Muscle of leg (tissue), 3 donors: ENCODE measurements at regions not wholly inside any gene's neighbourhood (a gene's known extent, or its start where the extent isn't known, plus 50 kb on each side); places are given as distances from the start of the nearest gene placed in this dataset.

Experiments
- DNase-seq: peaks from one replicate; pipeline ENCODE4 v3.0.0; 2013
- H3K27ac ChIP-seq: one replicate; pipeline ENCODE4 v1.5.1; 2013; ENCODE audit warnings: mild to moderate bottlenecking, low read length, control low read depth
- H3K27me3 ChIP-seq: one replicate; pipeline ENCODE4 v1.6.1; 2013; ENCODE audit warnings: low read length; ENCODE audit not compliant: control insufficient read depth, insufficient read depth
- H3K36me3 ChIP-seq: one replicate; pipeline ENCODE4 v1.6.1; 2013; ENCODE audit warnings: low read length; ENCODE audit not compliant: control insufficient read depth, insufficient read depth
- H3K4me1 ChIP-seq: one replicate; pipeline ENCODE4 v1.6.1; 2013; ENCODE audit warnings: low read length; ENCODE audit not compliant: control insufficient read depth, insufficient read depth
- H3K4me3 ChIP-seq: one replicate; pipeline ENCODE4 v1.5.1; 2013; ENCODE audit warnings: low read length, control low read depth
- H3K9me3 ChIP-seq: replicated peaks from 2 replicates; pipeline ENCODE4 v1.6.1; 2013; ENCODE audit warnings: low read depth, low read length; ENCODE audit not compliant: control insufficient read depth
- WGBS: methylation state at CpG from one replicate; pipeline ENCODE4 v1.1.5; 2013; ENCODE audit warnings: missing lambda C conversion rate; ENCODE audit not compliant: insufficient coverage; 5-methylcytosine and 5-hydroxymethylcytosine counted together

- Histone ChIP-seq H3K36me3 (no peaks in the 10 kb centered on the region), H3K27me3 (no peaks in the 10 kb centered on the region), H3K27ac (no peak overlapping the region), H3K9me3 (no peaks in the 10 kb centered on the region), H3K4me3 (no peak overlapping the region), H3K4me1 (no peaks in the 10 kb centered on the region)
- WGBS, result 64% methylated on average over 2 of the region's 4 CpGs
- DNase-seq, result no peak
Measured at GRCh38 chr3:74343391-74343790, 271.1 kb downstream of the CNTN3 start.

DNA sequence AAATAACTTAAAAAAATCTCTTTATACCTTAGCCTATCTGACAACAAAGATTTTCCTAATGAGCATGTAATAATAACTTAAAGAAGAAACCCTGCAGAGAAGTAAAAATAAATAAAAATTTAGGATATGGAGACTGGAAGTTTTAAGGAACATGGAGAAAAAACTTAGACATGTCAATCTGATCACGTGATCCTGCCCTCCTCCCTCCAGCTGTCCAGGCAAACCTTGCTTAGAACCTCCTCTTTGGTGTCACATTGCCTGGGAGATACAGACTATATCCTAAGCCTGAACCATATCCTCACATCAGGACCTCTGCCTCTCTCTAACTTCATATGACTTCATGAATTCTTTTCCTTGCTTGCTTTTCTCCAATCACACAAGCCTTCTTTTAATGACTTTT is 275.5 kb downstream of the CNTN3 start:
- Histone ChIP-seq H3K4me1 (no peaks in the 10 kb centered on the region), H3K27ac (no peak overlapping the region), H3K4me3 (no peak overlapping the region), H3K9me3 (no peaks in the 10 kb centered on the region), H3K36me3 (no peaks in the 10 kb centered on the region), H3K27me3 (no peaks in the 10 kb centered on the region)
- 100% methylated on average over 1 of the region's 1 CpG for WGBS
- DNase-seq, result no peak

DNA sequence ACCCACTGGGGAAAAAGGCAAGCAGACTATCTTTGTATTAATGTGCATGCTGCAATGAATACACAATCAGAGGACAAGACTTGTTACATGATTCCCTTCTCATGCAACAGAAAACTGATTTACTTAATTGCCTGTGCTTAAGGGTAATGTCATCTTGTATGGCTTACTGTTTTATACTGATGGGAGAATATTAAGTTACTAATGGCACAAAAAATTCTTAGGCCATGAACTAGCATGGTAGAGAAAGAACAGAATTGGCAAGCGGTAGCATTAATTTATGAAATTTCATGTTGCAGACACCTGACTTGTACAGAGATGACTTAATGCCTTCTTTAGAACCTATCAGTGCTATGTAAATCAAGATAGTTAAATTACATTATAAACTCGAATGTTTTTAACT is 282.3 kb downstream of the CNTN3 start:
- Histone ChIP-seq H3K4me3 (no peak overlapping the region), H3K9me3 (no peaks in the 10 kb centered on the region), H3K27me3 (no peaks in the 10 kb centered on the region), H3K27ac (no peak overlapping the region), H3K4me1 (no peaks in the 10 kb centered on the region), H3K36me3 (no peaks in the 10 kb centered on the region)
- DNase-seq, result peak; percentile 3
- WGBS, result no CpG with 5 or more reads among the region's 2 CpGs

DNA sequence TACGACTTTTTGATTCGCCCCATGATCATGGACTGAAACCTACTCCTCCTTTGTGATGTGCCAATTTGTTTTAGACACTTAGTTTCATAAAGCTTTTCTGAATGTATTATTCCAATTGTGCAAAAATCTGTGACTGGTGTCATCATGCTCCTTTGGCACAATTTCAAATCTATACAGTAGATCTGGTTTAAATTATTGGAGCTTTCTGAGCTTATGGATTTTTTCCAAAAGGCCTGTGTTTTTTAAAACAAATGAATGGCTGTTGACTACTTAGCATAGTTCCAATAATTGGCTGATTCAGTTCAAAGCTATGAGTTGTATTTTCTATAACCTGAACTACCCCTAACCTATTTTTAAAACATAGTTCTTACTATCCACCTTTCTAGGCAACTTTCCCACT is 282.7 kb downstream of the CNTN3 start:
- no CpG with 5 or more reads among the region's 2 CpGs for WGBS
- no peaks in the 10 kb centered on the region for H3K4me1 ChIP-seq

DNA sequence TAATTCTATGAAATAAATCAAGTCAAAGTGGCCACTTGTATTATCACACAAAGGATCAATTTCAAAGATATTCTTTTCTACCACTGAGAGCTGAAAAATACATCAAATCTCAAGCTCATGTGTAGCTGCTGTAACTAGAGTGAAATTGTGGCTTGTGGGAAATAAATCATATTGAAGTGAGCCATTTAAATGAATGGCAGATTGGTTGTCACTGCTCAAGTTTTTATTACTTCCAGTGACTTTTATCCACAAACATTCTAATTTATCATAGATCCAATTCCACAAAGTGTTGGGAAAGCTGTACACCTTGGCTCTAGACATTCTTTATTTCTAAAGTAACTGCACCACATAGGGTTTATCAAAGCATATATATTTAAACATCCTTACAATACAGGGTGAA is 285.4 kb downstream of the CNTN3 start:
- no peaks in the 10 kb centered on the region for H3K4me1 ChIP-seq
- no peak overlapping the region for H3K4me3 ChIP-seq
- DNase-seq, result no peak
- no peaks in the 10 kb centered on the region for H3K9me3 ChIP-seq
- H3K36me3 ChIP-seq, result no peaks in the 10 kb centered on the region
- H3K27me3 ChIP-seq, result no peaks in the 10 kb centered on the region
- no peak overlapping the region for H3K27ac ChIP-seq

More for the DNA sequence above, 282.7 kb downstream of the CNTN3 start:
- Histone ChIP-seq H3K4me3 (no peak overlapping the region), H3K9me3 (no peaks in the 10 kb centered on the region), H3K27me3 (no peaks in the 10 kb centered on the region), H3K36me3 (no peaks in the 10 kb centered on the region), H3K27ac (no peak overlapping the region)
- DNase-seq, result peak; percentile 16

DNA sequence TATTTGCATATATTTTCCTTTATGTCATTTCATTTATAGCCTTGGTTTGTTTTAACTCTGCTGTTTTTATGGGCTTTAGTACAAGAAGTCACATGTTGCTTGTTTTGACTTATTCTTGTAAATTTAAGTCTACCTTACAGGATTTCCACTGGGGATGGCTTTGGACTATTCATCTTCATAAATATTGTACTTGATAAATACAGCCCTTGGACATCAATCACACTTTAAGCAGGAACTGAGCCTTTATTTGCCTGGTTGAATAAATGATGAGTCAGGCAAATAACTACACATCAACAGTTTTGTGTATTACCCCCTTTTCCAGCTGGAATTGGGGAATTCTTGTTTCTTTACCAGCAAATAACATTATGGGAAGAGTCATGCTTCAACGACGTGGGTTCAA is 286.0 kb downstream of the CNTN3 start:
- no peaks in the 10 kb centered on the region for H3K9me3 ChIP-seq
- no peaks in the 10 kb centered on the region for H3K27me3 ChIP-seq
- WGBS, result no CpG with 5 or more reads among the region's 2 CpGs
- H3K4me3 ChIP-seq, result no peak overlapping the region
- no peaks in the 10 kb centered on the region for H3K4me1 ChIP-seq
- no peaks in the 10 kb centered on the region for H3K36me3 ChIP-seq
- DNase-seq, result no peak
- H3K27ac ChIP-seq, result no peak overlapping the region

DNA sequence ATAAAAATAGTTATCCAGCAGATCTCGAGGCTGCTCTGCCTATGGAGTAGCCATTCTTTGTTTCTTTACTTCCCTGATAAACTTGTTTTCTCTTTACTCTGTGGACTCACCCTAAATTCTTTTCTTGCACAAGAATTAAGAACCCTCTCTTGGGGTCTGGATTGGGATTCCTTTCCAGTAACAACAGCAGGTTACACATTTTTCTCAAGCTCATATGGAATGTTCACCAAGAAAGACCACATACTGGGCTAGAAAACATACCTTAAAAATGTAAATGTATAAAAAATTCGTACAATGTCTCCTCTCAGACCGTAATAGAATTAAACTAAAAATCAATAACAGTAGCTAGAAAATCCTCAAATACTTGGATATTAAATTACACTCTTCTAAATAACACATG is 299.2 kb downstream of the CNTN3 start:
- Histone ChIP-seq H3K9me3 (no peaks in the 10 kb centered on the region), H3K4me1 (no peaks in the 10 kb centered on the region), H3K4me3 (no peak overlapping the region), H3K27me3 (no peaks in the 10 kb centered on the region), H3K36me3 (no peaks in the 10 kb centered on the region), H3K27ac (no peak overlapping the region)
- WGBS, result 88% methylated on average over 1 of the region's 3 CpGs
- no peak for DNase-seq

DNA sequence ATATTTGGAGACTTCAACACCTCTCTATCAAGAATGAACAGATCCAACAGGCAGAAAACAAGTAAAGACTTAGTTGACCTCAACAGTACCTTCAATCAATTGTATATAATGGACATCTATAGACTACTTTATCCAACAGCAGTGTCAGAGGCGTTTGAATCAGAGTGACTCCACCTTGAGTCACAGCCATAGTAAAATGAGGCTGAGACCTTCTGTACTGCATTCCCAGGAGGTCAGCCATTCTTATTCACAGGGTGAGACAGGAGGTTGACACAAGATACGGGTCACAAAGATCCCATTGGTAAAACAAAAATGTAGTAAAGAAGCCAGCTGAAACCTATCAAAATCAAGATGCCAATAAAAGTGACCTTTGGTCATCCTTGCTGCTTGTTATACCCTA is 299.8 kb downstream of the CNTN3 start:
- no peaks in the 10 kb centered on the region for H3K4me1 ChIP-seq
- H3K36me3 ChIP-seq, result no peaks in the 10 kb centered on the region
- no peaks in the 10 kb centered on the region for H3K27me3 ChIP-seq
- H3K4me3 ChIP-seq, result no peak overlapping the region
- no peak for DNase-seq
- H3K9me3 ChIP-seq, result no peaks in the 10 kb centered on the region
- WGBS, result no CpG with 5 or more reads among the region's 2 CpGs
- no peak overlapping the region for H3K27ac ChIP-seq

DNA sequence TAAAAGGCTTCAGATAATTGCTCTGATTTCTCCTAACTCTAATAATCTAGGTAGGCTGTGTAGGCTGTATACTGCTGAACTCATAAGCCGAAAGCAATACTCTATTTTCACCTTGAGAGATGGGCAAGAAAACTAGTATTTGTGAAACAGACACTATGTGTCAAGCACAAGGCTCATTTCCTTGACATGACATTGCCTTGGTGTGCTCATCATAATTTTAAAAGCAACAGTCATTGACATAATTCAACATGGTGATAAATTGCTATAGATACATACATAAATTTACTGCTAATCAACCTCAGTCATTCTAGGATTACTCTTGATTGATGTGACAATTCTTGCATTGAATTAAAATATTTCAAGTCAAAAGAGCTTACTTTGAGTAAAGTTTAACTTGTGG is 304.7 kb downstream of the CNTN3 start:
- Histone ChIP-seq H3K4me3 (no peak overlapping the region), H3K36me3 (no peaks in the 10 kb centered on the region), H3K9me3 (no peaks in the 10 kb centered on the region), H3K27ac (no peak overlapping the region), H3K4me1 (no peaks in the 10 kb centered on the region), H3K27me3 (no peaks in the 10 kb centered on the region)
- DNase-seq, result no peak
- no CpG with 5 or more reads among the region's 1 CpG for WGBS

DNA sequence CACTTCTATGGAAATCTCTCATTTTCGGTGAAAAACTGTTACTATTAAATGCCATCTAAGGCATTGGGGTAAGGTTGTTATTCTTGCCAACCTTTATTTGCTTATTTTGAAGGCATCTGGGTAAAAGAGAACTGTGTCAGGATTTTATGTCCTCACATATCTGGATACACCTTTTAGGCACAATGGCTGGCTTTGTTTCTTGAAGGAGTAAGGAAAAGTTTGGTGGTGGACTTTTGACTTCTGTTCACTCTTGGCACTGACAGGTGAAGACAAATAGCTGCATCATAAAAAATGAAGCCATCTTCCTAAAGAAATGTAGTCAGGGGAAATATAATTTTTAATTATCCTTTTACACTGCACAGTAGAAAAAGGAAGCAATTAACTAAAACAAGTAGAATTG is 310.0 kb downstream of the CNTN3 start:
- no peaks in the 10 kb centered on the region for H3K36me3 ChIP-seq
- DNase-seq, result no peak
- H3K4me3 ChIP-seq, result no peak overlapping the region
- WGBS, result no CpG with 5 or more reads among the region's 1 CpG
- H3K4me1 ChIP-seq, result no peaks in the 10 kb centered on the region
- no peaks in the 10 kb centered on the region for H3K27me3 ChIP-seq
- H3K9me3 ChIP-seq, result no peaks in the 10 kb centered on the region
- H3K27ac ChIP-seq, result no peak overlapping the region

DNA sequence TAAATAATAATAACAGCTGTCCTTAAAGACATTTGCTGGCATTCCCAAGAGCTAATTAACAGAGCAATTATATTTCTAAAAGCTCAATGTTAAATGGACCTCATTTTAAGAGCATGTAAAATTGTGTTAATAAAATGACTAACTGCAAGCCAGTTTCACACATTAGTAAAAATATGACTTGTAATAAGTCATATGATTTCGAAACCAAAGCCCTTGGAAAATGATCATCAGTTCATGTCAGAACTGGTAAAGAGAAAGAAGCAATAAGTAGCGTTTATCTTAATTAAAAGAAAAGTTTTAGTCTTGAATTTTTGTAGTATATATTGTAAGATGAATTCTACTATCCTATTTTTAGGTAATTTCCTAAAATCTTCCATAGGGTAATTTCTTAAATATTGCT is 310.7 kb downstream of the CNTN3 start:
- Histone ChIP-seq H3K36me3 (no peaks in the 10 kb centered on the region), H3K4me3 (no peak overlapping the region), H3K9me3 (no peaks in the 10 kb centered on the region), H3K27me3 (no peaks in the 10 kb centered on the region), H3K4me1 (no peaks in the 10 kb centered on the region), H3K27ac (no peak overlapping the region)
- WGBS, result no CpG with 5 or more reads among the region's 2 CpGs
- DNase-seq, result no peak
